ENCODE measurements at regions not wholly inside any gene's neighbourhood (a gene's known extent, or its start where the extent isn't known, plus 50 kb on each side); places are given as distances from the start of the nearest gene placed in this dataset.

- TF ChIP-seq, protein P1, sequence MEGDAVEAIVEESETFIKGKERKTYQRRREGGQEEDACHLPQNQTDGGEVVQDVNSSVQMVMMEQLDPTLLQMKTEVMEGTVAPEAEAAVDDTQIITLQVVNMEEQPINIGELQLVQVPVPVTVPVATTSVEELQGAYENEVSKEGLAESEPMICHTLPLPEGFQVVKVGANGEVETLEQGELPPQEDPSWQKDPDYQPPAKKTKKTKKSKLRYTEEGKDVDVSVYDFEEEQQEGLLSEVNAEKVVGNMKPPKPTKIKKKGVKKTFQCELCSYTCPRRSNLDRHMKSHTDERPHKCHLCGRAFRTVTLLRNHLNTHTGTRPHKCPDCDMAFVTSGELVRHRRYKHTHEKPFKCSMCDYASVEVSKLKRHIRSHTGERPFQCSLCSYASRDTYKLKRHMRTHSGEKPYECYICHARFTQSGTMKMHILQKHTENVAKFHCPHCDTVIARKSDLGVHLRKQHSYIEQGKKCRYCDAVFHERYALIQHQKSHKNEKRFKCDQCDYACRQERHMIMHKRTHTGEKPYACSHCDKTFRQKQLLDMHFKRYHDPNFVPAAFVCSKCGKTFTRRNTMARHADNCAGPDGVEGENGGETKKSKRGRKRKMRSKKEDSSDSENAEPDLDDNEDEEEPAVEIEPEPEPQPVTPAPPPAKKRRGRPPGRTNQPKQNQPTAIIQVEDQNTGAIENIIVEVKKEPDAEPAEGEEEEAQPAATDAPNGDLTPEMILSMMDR (IDR thresholded peaks at IDR 0.05): no peak
- no peak for TF ChIP-seq POLR2A (IDR thresholded peaks at IDR 0.05)
These were observed 66.0 kb downstream of the ARL4C start for GRCh38 chr2:234430871-234431270.

DNA sequence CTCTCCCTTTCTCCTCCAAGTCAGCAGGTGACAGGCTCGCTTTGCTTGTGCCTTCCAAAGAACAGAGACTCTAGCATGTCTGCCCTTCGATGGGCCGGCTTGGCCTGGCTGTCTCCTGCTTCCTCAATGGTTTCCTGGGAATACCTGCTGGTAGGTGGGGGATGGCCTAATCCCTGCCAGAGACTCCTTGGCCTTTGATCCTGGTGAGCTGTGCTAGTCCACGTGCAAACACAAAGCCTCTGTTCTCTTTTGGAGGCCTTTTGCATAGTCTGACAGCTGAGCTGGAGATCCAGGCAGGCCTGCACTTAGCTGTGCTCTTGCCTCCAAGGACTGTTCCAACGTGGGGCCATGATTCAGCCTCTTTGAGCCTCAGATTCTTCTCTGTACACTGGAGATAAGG, 67.6 kb downstream of the ARL4C start:
- 87 to 90% methylated on average over 5 of the region's 5 CpGs for WGBS, 2 donors
- DNase-seq (ENCODE audit: low spot score in 2 of 2): no peak
- intact Hi-C loops (cut with DNase I; ENCODE audit: low total_unique reads): loop anchor here (10.0 kb wide), 1 partner anchor 56 kb away; no protein-coding TSS in a partner anchor
- TF ChIP-seq POLR2A (IDR thresholded peaks at IDR 0.05): no peak
- TF ChIP-seq, protein P1 (IDR thresholded peaks at IDR 0.05): no peak
- no peak overlapping the region for H3K4me3 ChIP-seq (ENCODE audit: low read depth, poor library complexity, severe bottlenecking)

More at GRCh38 chr2:234430871-234431270, 66.0 kb downstream of the ARL4C start:
- H3K4me3 ChIP-seq (ENCODE audit: low read depth, poor library complexity, severe bottlenecking): no peak overlapping the region
- DNase-seq (ENCODE audit: low spot score in 2 of 2): no peak
- 77 to 83% methylated on average over 2 of the region's 2 CpGs for WGBS, 2 donors
- intact Hi-C loops (cut with DNase I; ENCODE audit: low total_unique reads): no loop called here

DNA sequence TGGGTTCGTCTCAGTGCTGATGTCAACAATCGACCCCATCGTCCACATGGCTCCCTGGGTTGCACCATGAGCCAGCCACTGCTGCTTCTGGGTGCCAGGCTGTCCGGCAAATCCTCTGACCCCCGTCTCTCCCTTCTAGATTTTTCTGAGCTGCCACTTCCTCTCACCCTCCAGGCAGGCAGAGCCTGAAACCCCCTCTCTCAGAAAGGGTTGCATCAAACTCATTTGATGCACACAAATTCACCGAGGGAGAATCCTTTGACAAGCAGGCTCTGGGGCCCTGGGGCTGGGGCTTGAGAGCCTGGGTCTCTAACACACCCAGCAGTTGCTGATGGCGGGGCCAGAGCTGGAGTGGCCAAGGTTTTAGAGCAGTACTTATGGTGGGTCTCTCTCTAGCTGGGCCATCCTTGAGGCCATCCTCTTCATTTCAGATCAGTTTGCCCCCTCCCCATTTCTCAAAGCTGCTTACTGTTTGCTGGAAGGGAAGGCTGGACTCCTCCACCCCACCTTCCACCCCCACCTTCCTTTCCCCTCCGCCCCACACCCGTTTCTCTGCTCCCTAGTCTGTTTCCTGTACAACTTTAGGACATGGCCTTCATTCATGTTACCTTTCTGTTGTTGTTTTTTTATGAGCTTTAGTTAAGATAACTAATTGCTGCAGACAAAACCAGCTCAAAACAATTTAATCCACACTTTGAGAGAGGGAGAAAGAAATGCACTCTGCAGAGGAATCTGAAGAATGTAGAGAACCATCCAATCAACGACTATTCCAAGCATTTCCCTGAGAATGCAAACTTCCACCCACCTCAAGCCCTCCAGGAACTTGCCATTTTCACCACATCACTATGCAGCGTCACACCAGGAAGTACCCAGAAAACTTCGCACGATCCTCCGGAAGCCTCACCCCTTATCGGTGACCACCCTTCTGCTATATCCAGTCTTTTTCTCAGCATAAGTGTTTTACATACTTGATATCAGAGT, 69.5 kb downstream of the ARL4C start:
- 74 to 75% methylated on average over 15 of the region's 15 CpGs for WGBS, 2 donors
- intact Hi-C loops (cut with DNase I; ENCODE audit: low total_unique reads): loop anchor here (10.0 kb wide), 1 partner anchor 57 kb away; no protein-coding TSS in a partner anchor
- DNase-seq (ENCODE audit: low spot score in 2 of 2): no peak
- H3K4me3 ChIP-seq (ENCODE audit: low read depth, poor library complexity, severe bottlenecking): no peak overlapping the region
- TF ChIP-seq, protein P1 (IDR thresholded peaks at IDR 0.05): no peak
- no peak for TF ChIP-seq POLR2A (IDR thresholded peaks at IDR 0.05)

DNA sequence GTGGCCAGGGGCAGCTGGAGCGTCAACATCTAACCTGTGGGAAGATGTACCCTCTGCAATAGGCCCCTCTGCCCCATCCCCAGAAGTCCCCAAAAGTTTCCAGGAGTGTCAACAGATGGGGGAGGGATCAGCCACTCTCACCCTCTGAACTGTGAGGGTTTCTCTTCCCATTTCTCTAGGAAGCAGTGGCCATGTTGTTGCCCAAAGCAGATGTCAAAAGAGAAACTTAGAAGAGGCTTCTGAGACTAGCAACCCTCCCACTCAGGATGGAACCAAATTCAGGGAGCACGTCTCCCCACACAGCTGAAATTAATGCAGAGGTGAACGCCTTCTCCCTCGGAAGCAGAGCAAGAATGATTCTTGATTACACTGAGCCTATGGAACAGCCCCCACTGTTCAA, 70.3 kb downstream of the ARL4C start:
- TF ChIP-seq, protein P1 (IDR thresholded peaks at IDR 0.05): no peak
- no peak for TF ChIP-seq POLR2A (IDR thresholded peaks at IDR 0.05)
- intact Hi-C loops (cut with DNase I; ENCODE audit: low total_unique reads): loop anchor here (10.0 kb wide), 1 partner anchor 58 kb away; no protein-coding TSS in a partner anchor
- 70 to 82% methylated on average over 4 of the region's 4 CpGs for WGBS, 2 donors
- no peak for DNase-seq (ENCODE audit: low spot score in 2 of 2)
- no peak overlapping the region for H3K4me3 ChIP-seq (ENCODE audit: low read depth, poor library complexity, severe bottlenecking)

- WGBS, 2 donors: 45 to 58% methylated on average over 8 of the region's 8 CpGs
- no peak for TF ChIP-seq POLR2A (IDR thresholded peaks at IDR 0.05)
- TF ChIP-seq, protein P1 (IDR thresholded peaks at IDR 0.05): no peak
- DNase-seq (ENCODE audit: low spot score in 2 of 2): no peak
- intact Hi-C loops (cut with DNase I; ENCODE audit: low total_unique reads): loop anchor here (10.0 kb wide), 1 partner anchor 59 kb away; no protein-coding TSS in a partner anchor
- H3K4me3 ChIP-seq (ENCODE audit: low read depth, poor library complexity, severe bottlenecking): no peak overlapping the region
These were observed 71.0 kb downstream of the ARL4C start for GRCh38 chr2:234425639-234426603.

Data from lower leg skin (tissue), 4 donors.